ENCODE measurements at regions not wholly inside any gene's neighbourhood (a gene's known extent, or its start where the extent isn't known, plus 50 kb on each side); places are given as distances from the start of the nearest gene placed in this dataset.

DNA sequence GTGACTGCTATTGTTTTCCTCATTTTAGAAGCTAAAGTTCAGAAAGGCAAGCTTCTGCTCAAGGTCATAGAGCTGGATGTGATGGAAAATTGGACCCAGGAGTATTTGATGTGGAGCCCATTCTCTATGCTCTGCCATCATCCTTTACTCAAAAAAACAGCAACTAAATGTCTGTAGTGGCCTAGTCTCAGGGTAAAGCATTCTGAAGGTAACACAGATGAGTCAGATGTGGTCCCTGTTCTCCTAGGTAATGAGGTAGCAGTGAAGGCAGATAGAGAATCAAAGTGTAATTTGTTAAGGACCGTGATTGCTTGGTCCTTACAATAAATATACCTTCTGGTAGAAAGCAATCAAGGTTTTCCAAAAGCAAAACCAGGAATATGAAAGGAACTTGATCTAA lies 84.4 kb upstream of the SPON1 start:
- TF ChIP-seq, protein P1, sequence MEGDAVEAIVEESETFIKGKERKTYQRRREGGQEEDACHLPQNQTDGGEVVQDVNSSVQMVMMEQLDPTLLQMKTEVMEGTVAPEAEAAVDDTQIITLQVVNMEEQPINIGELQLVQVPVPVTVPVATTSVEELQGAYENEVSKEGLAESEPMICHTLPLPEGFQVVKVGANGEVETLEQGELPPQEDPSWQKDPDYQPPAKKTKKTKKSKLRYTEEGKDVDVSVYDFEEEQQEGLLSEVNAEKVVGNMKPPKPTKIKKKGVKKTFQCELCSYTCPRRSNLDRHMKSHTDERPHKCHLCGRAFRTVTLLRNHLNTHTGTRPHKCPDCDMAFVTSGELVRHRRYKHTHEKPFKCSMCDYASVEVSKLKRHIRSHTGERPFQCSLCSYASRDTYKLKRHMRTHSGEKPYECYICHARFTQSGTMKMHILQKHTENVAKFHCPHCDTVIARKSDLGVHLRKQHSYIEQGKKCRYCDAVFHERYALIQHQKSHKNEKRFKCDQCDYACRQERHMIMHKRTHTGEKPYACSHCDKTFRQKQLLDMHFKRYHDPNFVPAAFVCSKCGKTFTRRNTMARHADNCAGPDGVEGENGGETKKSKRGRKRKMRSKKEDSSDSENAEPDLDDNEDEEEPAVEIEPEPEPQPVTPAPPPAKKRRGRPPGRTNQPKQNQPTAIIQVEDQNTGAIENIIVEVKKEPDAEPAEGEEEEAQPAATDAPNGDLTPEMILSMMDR (IDR thresholded peaks at IDR 0.05), result no peak
- no peak for TF ChIP-seq POLR2A (IDR thresholded peaks at IDR 0.05)
- no peak for TF ChIP-seq POLR2AphosphoS5 (IDR thresholded peaks at IDR 0.05)

Measured in prostate gland (tissue), 2 donors.